HCT116 (cell line): ENCODE measurements at regions not wholly inside any gene's neighbourhood (a gene's known extent, or its start where the extent isn't known, plus 50 kb on each side); places are given as distances from the start of the nearest gene placed in this dataset.

Source experiments
- ATAC-seq: fragments of 200-7000 bp; cut with Tn5 transposase; 2 replicates; pipeline ENCODE4 v1.9.1; 2020; ENCODE audit warnings: mild to moderate bottlenecking, moderate library complexity
- BruUV-seq: library from RNA; stranded (reverse); fragments of 400-500 nt; replicated peaks from 2 replicates; lab custom pipeline; 2021; lab: Mats Ljungman, UMichigan
- CTCF ChIA-PET: fragments of 300-600 bp; sonication (Branson Sonifier 250); formaldehyde crosslinking; loops from one replicate; lab custom pipeline; 2021; ENCODE audit warnings: antibody characterized with exemption; lab: Charles Lee
- POLR2A ChIA-PET: fragments of 300-600, 350-600 bp; sonication (Branson Sonifier 250); formaldehyde crosslinking; loops from one replicate; lab custom pipeline; 2021; ENCODE audit warnings: antibody characterized with exemption; lab: Charles Lee
- RAD21 ChIA-PET, 2 experiments: fragments of 300-600 bp; sonication (Branson Sonifier 250); formaldehyde crosslinking; loops; one replicate each; lab custom pipeline; 2023; ENCODE audit warnings: low total read pairs in 2 of 2; ENCODE audit not compliant: uncharacterized antibody in 2 of 2, unreplicated experiment in 2 of 2, low non-redundant PET in 1 of 2; lab: Charles Lee
- DNase-seq: peaks from one replicate; pipeline ENCODE4 v3.0.0-alpha.2; 2010; ENCODE audit warnings: low read depth, low spot score
- H2AFZ ChIP-seq: fragments of 200-600 bp; shearing (Covaris generic), sonication (generic); 2 replicates; pipeline ENCODE4 v1.6.1; 2017; ENCODE audit warnings: low read depth, mixed run types, mixed read lengths, antibody characterized with exemption, low read length; ENCODE audit not compliant: poor library complexity, severe bottlenecking
- H3K27ac ChIP-seq: 2 replicates; pipeline ENCODE4 v1.5.1; 2012; ENCODE audit warnings: low read depth, low read length
- H3K27me3 ChIP-seq: fragments of 200-600 bp; sonication (generic); 2 replicates; pipeline ENCODE4 v1.6.1; 2016; ENCODE audit warnings: mixed run types, low read length, mixed read lengths; ENCODE audit not compliant: insufficient read depth
- H3K36me3 ChIP-seq, 2 experiments: fragments of 200-500 bp in 1 of 2; fragments of 200-600 bp in 1 of 2; sonication (Bioruptor generic) in 1 of 2; sonication (generic) in 1 of 2; 2 replicates each; pipeline versions ENCODE4 v1.5.1 to v1.6.1; 2014 to 2016; ENCODE audit warnings: low read length in 2 of 2, inconsistent platforms in 1 of 2, mixed read lengths in 1 of 2, mixed run types in 1 of 2; ENCODE audit not compliant: insufficient read depth in 2 of 2, control insufficient read depth in 1 of 2
- H3K4me1 ChIP-seq, 2 experiments: fragments of 200-600 bp in 1 of 2; sonication (generic) in 1 of 2; 2 replicates each; pipeline versions ENCODE4 v1.5.1 to v1.6.1; 2012 to 2017; ENCODE audit warnings: low read length in 2 of 2, inconsistent platforms in 1 of 2, mild to moderate bottlenecking in 1 of 2, mixed read lengths in 1 of 2, mixed run types in 1 of 2, moderate library complexity in 1 of 2; ENCODE audit not compliant: insufficient read depth in 2 of 2, control insufficient read depth in 1 of 2
- H3K4me2 ChIP-seq: fragments of 200-600 bp; sonication (generic); 2 replicates; pipeline ENCODE4 v1.6.1; 2017; ENCODE audit warnings: mixed run types, low read length, mixed read lengths
- H3K4me3 ChIP-seq, 2 experiments: fragments of 200-600 bp in 1 of 2; sonication (generic) in 1 of 2; replicated peaks in 1 of 2; 2 replicates each; pipeline ENCODE4 v1.5.1; 2011 to 2016; ENCODE audit warnings: low read length in 2 of 2, control low read depth in 1 of 2, low read depth in 1 of 2, mild to moderate bottlenecking in 1 of 2, mixed read lengths in 1 of 2, mixed run types in 1 of 2
- H3K79me2 ChIP-seq: fragments of 200-600 bp; sonication (generic); 2 replicates; pipeline ENCODE4 v1.6.1; 2017; ENCODE audit warnings: mild to moderate bottlenecking, mixed run types, low read length, moderate library complexity, mixed read lengths; ENCODE audit not compliant: insufficient read depth
- H3K9ac ChIP-seq: fragments of 200-600 bp; sonication (generic); 2 replicates; pipeline ENCODE4 v1.6.1; 2016; ENCODE audit warnings: low read length, mixed read lengths
- H3K9me2 ChIP-seq: fragments of 200-600 bp; sonication (generic), shearing (Covaris generic); 2 replicates; pipeline ENCODE4 v1.6.1; 2017; ENCODE audit warnings: mixed run types, mild to moderate bottlenecking, moderate library complexity; ENCODE audit not compliant: insufficient read depth
- H3K9me3 ChIP-seq, 2 experiments: fragments of 200-500 bp in 1 of 2; fragments of 200-600 bp in 1 of 2; sonication (Bioruptor generic) in 1 of 2; sonication (generic) in 1 of 2; 2 replicates each; pipeline ENCODE4 v1.6.1; 2014 to 2017; ENCODE audit warnings: low read length in 2 of 2, mixed read lengths in 2 of 2, inconsistent platforms in 1 of 2, low read depth in 1 of 2, mild to moderate bottlenecking in 1 of 2, mixed run types in 1 of 2, moderate library complexity in 1 of 2; ENCODE audit not compliant: control insufficient read depth in 1 of 2, insufficient read depth in 1 of 2
- H4K20me1 ChIP-seq: fragments of 200-600 bp; sonication (generic), shearing (Covaris generic); 2 replicates; pipeline ENCODE4 v1.6.1; 2017; ENCODE audit warnings: mixed run types, mild to moderate bottlenecking, moderate library complexity; ENCODE audit not compliant: insufficient read depth
- CBX3 ChIP-seq: IDR thresholded peaks from 2 replicates; pipeline ENCODE4 v1.6.1; 2012; ENCODE audit warnings: low read depth
- FOSL1 ChIP-seq: IDR thresholded peaks from 2 replicates; pipeline ENCODE4 v1.6.1; 2012; ENCODE audit warnings: low read depth
- JUND ChIP-seq: IDR thresholded peaks from 2 replicates; pipeline ENCODE4 v1.6.1; 2012
- POLR2A ChIP-seq: IDR thresholded peaks from 2 replicates; pipeline ENCODE4 v1.7.0; 2011; ENCODE audit warnings: borderline replicate concordance; ENCODE audit not compliant: insufficient read depth, insufficient read length; ENCODE audit errors: extremely low read depth
- POLR2AphosphoS5 ChIP-seq: IDR thresholded peaks from 2 replicates; pipeline ENCODE4 v1.6.1; 2011; ENCODE audit warnings: mild to moderate bottlenecking, low read depth, low read length, moderate library complexity
- SIN3A ChIP-seq: IDR thresholded peaks from 2 replicates; pipeline ENCODE4 v1.6.1; 2012; ENCODE audit warnings: low read depth
- ZNF274 ChIP-seq: fragments of 200-500 bp; sonication (Bioruptor generic); IDR thresholded peaks from 2 replicates; pipeline ENCODE4 v1.6.1; 2014; ENCODE audit warnings: mild to moderate bottlenecking, low read depth, low read length, inconsistent platforms
- intact Hi-C: fragments of 100-400 bp; cut with micrococcal nuclease; formaldehyde crosslinking; loops from 2 replicates; pipeline ENCODE4 v1.10.0; 2022
- TF ChIP-seq, protein P1 (sequence below), 3 experiments: fragments of 200-600 bp in 1 of 3; sonication (generic) in 1 of 3; IDR thresholded peaks in 2 of 3; conservative IDR thresholded peaks in 1 of 3; 2 replicates each; pipeline ENCODE4 v1.5.1; 2012 to 2017; ENCODE audit warnings: low read depth in 2 of 3, low read length in 2 of 3, antibody characterized with exemption in 1 of 3, borderline replicate concordance in 1 of 3, control low read depth in 1 of 3, mild to moderate bottlenecking in 1 of 3, mixed read lengths in 1 of 3, mixed run types in 1 of 3, moderate library complexity in 1 of 3; ENCODE audit not compliant: insufficient read depth in 1 of 3
- TF ChIP-seq, protein P2 (sequence below): IDR thresholded peaks from 2 replicates; pipeline ENCODE4 v1.6.1; 2012; ENCODE audit warnings: low read depth

DNA sequence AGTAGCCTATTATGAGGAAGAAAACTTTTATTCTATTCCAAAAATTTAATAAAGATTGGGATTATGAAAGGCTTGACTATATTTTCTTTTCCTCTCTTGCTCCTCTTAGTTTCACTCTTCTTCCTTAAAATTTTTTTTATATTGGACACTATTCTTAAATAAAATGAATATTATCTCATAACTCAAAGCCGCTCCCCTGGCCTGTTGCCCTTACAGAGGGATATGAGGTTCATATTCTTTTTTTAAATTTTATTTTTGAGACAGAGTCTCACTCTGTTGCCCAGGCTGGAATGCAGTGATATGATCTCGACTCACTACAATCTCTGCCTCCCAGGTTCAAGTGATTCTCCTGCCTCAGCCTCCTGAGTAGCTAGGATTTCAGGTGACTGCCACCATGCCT is 106.8 kb upstream of the MPDZ start (continued):
- TF ChIP-seq FOSL1 (no peak), JUND (no peak), POLR2A (no peak), SIN3A (no peak)
- TF ChIP-seq, protein P1, sequence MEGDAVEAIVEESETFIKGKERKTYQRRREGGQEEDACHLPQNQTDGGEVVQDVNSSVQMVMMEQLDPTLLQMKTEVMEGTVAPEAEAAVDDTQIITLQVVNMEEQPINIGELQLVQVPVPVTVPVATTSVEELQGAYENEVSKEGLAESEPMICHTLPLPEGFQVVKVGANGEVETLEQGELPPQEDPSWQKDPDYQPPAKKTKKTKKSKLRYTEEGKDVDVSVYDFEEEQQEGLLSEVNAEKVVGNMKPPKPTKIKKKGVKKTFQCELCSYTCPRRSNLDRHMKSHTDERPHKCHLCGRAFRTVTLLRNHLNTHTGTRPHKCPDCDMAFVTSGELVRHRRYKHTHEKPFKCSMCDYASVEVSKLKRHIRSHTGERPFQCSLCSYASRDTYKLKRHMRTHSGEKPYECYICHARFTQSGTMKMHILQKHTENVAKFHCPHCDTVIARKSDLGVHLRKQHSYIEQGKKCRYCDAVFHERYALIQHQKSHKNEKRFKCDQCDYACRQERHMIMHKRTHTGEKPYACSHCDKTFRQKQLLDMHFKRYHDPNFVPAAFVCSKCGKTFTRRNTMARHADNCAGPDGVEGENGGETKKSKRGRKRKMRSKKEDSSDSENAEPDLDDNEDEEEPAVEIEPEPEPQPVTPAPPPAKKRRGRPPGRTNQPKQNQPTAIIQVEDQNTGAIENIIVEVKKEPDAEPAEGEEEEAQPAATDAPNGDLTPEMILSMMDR (IDR thresholded peaks at IDR 0.05 in 2 of 3, conservative IDR thresholded peaks at IDR 0.05 in 1 of 3; ENCODE audit: borderline replicate concordance in 1 of 3, insufficient read depth in 1 of 3, low read depth in 2 of 3, low read length in 2 of 3), result no peak

DNA sequence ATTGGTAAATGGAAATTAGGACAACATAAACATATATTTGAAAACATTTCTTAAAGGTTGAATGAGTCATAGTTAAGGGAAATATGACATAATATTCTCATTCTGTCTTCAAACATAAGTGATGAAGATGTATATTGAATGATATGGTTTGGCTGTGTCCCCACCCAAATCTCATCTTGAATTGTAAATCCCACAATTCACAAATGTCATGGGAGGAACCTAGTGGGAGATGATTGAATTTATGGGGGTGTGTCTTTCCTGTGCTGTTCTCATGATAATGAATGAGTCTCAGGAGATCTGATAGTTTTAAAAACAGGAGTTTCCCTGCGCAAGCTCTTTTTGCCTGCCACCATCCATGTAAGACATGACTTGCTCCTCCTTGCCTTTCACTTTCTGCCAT is 104.4 kb upstream of the MPDZ start:
- Histone ChIP-seq H3K9me2 (no peaks in the 10 kb centered on the region), H3K4me3 (no peak overlapping the region), H3K27me3 (no peaks in the 10 kb centered on the region), H3K79me2 (no peaks in the 10 kb centered on the region), H2AFZ (no peak overlapping the region), H3K4me2 (no peak overlapping the region), H3K9me3 (no peaks in the 10 kb centered on the region; a peak in 1 of 4 replicates), H4K20me1 (no peaks in the 10 kb centered on the region), H3K4me1 (no peaks in the 10 kb centered on the region), H3K27ac (no peak overlapping the region), H3K36me3 (no peaks in the 10 kb centered on the region), H3K9ac (no peak overlapping the region)
- ATAC-seq (no peak), DNase-seq (no peak)
- ChIA-PET RAD21 (no interaction called here), POLR2A (no interaction called here), CTCF (no interaction called here)
- TF ChIP-seq CBX3, result no peak
- TF ChIP-seq POLR2AphosphoS5, result no peak
- TF ChIP-seq ZNF274, result no peak
- TF ChIP-seq, protein P2, sequence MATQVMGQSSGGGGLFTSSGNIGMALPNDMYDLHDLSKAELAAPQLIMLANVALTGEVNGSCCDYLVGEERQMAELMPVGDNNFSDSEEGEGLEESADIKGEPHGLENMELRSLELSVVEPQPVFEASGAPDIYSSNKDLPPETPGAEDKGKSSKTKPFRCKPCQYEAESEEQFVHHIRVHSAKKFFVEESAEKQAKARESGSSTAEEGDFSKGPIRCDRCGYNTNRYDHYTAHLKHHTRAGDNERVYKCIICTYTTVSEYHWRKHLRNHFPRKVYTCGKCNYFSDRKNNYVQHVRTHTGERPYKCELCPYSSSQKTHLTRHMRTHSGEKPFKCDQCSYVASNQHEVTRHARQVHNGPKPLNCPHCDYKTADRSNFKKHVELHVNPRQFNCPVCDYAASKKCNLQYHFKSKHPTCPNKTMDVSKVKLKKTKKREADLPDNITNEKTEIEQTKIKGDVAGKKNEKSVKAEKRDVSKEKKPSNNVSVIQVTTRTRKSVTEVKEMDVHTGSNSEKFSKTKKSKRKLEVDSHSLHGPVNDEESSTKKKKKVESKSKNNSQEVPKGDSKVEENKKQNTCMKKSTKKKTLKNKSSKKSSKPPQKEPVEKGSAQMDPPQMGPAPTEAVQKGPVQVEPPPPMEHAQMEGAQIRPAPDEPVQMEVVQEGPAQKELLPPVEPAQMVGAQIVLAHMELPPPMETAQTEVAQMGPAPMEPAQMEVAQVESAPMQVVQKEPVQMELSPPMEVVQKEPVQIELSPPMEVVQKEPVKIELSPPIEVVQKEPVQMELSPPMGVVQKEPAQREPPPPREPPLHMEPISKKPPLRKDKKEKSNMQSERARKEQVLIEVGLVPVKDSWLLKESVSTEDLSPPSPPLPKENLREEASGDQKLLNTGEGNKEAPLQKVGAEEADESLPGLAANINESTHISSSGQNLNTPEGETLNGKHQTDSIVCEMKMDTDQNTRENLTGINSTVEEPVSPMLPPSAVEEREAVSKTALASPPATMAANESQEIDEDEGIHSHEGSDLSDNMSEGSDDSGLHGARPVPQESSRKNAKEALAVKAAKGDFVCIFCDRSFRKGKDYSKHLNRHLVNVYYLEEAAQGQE, result no peak
- BruUV-seq, result no TSS peak
- intact Hi-C loops, result no loop called here
